ENCODE measurements at regions not wholly inside any gene's neighbourhood (a gene's known extent, or its start where the extent isn't known, plus 50 kb on each side); places are given as distances from the start of the nearest gene placed in this dataset.

DNA sequence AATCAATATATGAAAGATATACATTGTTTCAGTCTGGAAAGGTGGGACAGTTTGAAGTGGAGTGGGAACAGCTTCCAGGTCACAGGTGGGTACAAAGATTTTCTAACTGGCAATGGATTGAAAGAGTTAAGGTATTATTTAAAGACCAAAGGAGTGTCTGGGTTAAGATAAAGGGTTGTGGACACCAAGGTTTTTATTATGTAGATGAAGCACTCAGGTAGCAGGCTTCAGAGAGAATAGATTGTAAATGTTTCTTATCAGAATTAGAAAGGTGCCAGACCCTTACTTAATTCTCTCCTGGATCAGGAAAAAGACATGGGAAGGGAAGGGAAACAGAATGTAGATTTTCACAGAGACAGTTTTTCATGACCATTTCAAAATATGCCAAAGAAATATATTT is 1174.8 kb downstream of the MAT2B start:
- TF ChIP-seq, protein P1, sequence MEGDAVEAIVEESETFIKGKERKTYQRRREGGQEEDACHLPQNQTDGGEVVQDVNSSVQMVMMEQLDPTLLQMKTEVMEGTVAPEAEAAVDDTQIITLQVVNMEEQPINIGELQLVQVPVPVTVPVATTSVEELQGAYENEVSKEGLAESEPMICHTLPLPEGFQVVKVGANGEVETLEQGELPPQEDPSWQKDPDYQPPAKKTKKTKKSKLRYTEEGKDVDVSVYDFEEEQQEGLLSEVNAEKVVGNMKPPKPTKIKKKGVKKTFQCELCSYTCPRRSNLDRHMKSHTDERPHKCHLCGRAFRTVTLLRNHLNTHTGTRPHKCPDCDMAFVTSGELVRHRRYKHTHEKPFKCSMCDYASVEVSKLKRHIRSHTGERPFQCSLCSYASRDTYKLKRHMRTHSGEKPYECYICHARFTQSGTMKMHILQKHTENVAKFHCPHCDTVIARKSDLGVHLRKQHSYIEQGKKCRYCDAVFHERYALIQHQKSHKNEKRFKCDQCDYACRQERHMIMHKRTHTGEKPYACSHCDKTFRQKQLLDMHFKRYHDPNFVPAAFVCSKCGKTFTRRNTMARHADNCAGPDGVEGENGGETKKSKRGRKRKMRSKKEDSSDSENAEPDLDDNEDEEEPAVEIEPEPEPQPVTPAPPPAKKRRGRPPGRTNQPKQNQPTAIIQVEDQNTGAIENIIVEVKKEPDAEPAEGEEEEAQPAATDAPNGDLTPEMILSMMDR (IDR thresholded peaks at IDR 0.05), result no peak
- no peak for TF ChIP-seq ZFX (IDR thresholded peaks at IDR 0.05; ENCODE audit: borderline replicate concordance)
